Right cardiac atrium (tissue), 5 donors: ENCODE measurements at regions not wholly inside any gene's neighbourhood (a gene's known extent, or its start where the extent isn't known, plus 50 kb on each side); places are given as distances from the start of the nearest gene placed in this dataset.

Experiments used
- ATAC-seq, 2 donors: fragments of 200-7000 bp; cut with Tn5 transposase; one replicate each; pipeline versions ENCODE4 v1.8.0 to v1.9.1; 2020; ENCODE audit warnings: moderate library complexity in 2 of 2, mild to moderate bottlenecking in 1 of 2
- DNase-seq, 3 donors: peaks; one replicate each; pipeline ENCODE4 v3.0.0-alpha.2; 2020
- H3K27ac ChIP-seq: one replicate; pipeline ENCODE4 v1.5.1; 2013; ENCODE audit warnings: mild to moderate bottlenecking, low read length, control low read depth, moderate library complexity
- H3K27me3 ChIP-seq: one replicate; pipeline ENCODE4 v1.6.1; 2013; ENCODE audit not compliant: control insufficient read depth, insufficient read depth
- H3K4me1 ChIP-seq: one replicate; pipeline ENCODE4 v1.6.1; 2013; ENCODE audit warnings: low read length; ENCODE audit not compliant: control insufficient read depth, insufficient read depth
- H3K4me3 ChIP-seq: one replicate; pipeline ENCODE4 v1.5.1; 2013; ENCODE audit warnings: low read length, control low read depth
- H3K9me3 ChIP-seq: one replicate; pipeline ENCODE4 v1.6.1; 2013; ENCODE audit warnings: low read length; ENCODE audit not compliant: control insufficient read depth
- WGBS: extraction: QIAGEN DNeasy Blood & Tissue Kit; methylation state at CpG from one replicate; pipeline ENCODE4 v1.1.7; 2013; 5-methylcytosine and 5-hydroxymethylcytosine counted together
- intact Hi-C, 4 donors: fragments of 100-400 bp; cut with DNase I; formaldehyde crosslinking; loops; one replicate each; pipeline versions ENCODE4 v1.11.0 to v1.14.0; 2022 to 2023
- donor health status: healthy with polysubstance abuse.
- donor health status: DM: no; HTN: yes; CAD: no.
- donor health status: DM: no; HTN: no; CAD: no.
- donor health status: DM: no; HTN: yes; CAD: no; lungs with severe emphysema.
- donor health status: DM: yes; HTN: yes; CAD: no.

DNA sequence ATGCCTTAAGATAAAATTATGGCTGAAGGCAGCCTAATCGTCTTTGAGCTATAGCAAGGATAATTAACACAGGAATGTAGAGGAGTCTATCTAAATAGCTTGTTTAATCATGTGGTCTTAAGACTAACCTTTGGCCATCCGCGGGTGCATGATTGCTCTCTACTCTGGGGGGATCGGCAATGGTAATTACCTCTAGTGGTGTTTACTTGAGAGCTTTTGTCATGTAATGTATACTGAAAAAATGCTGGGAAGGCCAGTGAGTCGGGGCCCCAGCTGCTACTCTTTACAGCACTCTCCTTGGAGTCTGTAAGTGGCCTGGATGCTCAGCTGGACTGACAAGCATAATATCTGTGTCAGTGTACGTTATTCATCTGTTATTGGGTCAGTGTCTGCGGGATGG lies 65.5 kb upstream of the GNPDA2 start:
- Histone ChIP-seq H3K4me3 (no peak overlapping the region), H3K9me3 (no peaks in the 10 kb centered on the region), H3K27ac (no peak overlapping the region), H3K4me1 (no peaks in the 10 kb centered on the region), H3K27me3 (no peaks in the 10 kb centered on the region)
- WGBS = 76% methylated on average over 7 of the region's 7 CpGs
- ATAC-seq = no peak
- intact Hi-C loops = no loop called here
- no peak for DNase-seq

GRCh38 chr4:44777115-44777514 lies 50.8 kb upstream of the GNPDA2 start:
- Histone ChIP-seq H3K4me1 (no peaks in the 10 kb centered on the region), H3K27me3 (no peaks in the 10 kb centered on the region), H3K4me3 (no peak overlapping the region), H3K27ac (no peak overlapping the region), H3K9me3 (no peaks in the 10 kb centered on the region)
- intact Hi-C loops = no loop called here
- ATAC-seq (no peak), DNase-seq (no peak)
- 15% methylated on average over 1 of the region's 1 CpG for WGBS
